GM21786 (cell line): ENCODE measurements at regions not wholly inside any gene's neighbourhood (a gene's known extent, or its start where the extent isn't known, plus 50 kb on each side); places are given as distances from the start of the nearest gene placed in this dataset.

Experiments
- ATAC-seq: cut with Tn5 transposase; IDR thresholded peaks from one replicate; pipeline ENCODE4 v1.9.1; 2021; ENCODE audit not compliant: unreplicated experiment

GRCh38 chr10:78263521-78263988, 229.9 kb downstream of the RPS24 start:
- no peak for ATAC-seq

DNA sequence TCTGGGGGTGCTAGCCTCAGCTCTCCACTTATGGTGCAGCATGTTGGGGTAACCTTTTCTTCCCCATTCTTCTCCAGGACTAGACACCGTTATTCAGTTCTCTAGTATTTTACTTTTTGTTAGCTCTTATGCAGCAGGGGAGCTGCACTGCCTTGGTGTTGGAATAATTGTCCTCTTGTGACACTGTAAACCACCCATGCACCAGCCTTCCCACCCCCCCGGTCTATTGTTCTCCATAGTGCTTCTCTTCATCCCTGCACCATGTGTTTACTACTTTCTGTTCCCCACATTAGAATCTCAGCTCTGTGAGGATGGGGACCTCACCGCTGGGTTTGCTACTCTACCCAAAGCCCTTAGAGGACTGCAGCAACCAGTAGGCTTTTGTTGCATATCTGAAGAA, 230.7 kb downstream of the RPS24 start:
- no peak for ATAC-seq

GRCh38 chr10:78266741-78267469, 233.2 kb downstream of the RPS24 start:
- no peak for ATAC-seq

GRCh38 chr10:78267598-78267997, 233.9 kb downstream of the RPS24 start:
- no peak for ATAC-seq

- ATAC-seq, result no peak
These were observed 235.4 kb downstream of the RPS24 start for GRCh38 chr10:78269060-78269459.

DNA sequence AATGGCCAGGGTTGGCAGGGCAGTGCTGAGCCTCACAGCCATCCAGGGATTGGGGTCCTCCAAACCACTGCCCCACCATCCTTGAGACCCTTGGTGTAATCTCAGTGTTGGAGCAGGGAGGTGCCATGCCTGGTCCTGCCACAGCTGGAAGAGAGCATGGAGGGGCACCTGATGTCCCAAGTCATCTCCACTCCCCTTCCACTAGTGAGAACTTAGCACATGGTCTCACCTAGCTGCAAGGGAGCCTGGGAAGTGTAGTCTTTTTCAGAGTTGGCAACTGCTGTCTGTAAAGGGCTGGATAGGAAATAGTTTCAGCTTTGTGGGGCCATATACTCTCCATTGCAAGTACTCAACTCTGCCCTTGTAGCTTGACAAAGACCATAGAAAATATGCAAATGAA, 238.7 kb downstream of the RPS24 start:
- no peak for ATAC-seq

GRCh38 chr10:78274491-78274890, 240.8 kb downstream of the RPS24 start:
- no peak for ATAC-seq

- no peak for ATAC-seq
These were observed 242.5 kb downstream of the RPS24 start for GRCh38 chr10:78276139-78276538.

- ATAC-seq, result no peak
These were observed 243.8 kb downstream of the RPS24 start for GRCh38 chr10:78277314-78278057.

DNA sequence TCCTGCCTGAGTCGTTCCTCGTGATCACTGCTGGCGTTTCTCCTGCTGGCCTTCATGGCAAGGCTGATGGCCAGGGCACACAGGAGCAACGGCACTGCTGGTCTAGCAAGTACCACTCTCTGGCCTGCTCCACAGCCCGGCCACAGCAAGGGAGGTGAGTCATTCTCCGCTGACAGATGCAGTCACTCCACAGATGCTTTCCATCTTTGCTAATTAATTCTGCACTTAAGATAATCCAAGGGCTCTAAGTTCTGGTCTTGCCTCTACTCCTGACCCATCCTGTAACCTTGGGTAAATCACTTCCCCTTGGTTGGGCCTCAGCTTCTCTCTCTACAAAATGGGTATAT, 244.4 kb downstream of the RPS24 start:
- no peak for ATAC-seq

DNA sequence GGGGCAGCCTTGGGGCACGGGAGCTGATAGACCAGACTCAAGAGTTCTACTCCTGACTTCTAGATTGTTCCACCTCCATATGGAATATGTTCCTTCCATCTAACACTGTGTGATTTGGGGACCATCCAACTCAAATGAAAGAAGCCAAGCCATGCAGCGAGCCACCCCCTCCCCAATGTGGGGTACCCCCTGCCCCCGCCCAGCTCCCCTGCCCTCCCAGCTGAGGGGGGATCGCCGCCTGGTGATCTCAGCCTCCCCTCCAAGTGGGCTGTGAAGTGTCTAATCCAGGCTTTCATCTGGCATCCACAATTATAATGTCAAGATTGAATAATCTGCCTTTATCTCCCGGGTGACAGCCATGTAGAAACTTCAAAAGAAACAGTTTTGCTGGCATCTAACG, 246.1 kb downstream of the RPS24 start:
- no peak for ATAC-seq

DNA sequence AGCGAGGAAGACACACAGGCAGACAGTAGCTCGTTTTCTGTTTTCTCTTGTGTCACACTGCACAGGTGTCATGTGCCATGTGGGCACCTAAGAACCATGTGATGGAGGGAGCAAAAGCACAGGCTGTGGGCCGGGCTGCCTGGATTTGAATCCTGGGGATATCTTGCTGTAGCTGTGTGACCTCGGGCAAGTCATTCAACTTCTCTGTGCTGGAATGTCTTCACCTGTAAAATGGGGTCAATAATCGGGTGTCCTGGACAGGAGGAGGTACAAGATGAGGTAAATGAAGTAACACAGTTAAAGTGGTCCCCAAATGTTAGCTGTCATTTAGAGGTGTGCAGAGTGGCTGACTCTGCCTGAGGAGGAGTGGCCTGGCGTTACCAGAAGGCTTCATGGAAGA, 246.9 kb downstream of the RPS24 start:
- no peak for ATAC-seq

DNA sequence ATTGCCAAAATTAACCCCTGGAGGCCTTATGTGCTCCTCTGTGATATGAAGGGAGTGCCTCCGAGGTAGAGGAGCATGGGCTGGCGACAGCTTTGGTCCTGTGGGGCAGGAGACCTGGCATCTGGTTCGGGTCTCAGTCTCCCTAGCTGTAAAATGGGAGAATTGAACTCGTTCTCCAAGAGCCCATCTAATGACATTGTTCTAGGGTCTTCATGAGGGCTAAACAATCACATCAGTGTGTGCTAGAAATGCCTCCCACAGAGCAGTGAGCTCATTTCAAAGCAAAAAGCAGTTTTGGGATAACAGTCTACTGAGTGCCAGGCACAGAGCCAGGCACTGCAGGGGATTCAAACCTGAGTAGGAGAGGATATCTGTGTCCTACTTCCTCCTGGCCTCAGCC, 248.0 kb downstream of the RPS24 start:
- no peak for ATAC-seq

GRCh38 chr10:78283069-78283682, 249.5 kb downstream of the RPS24 start:
- ATAC-seq, result no peak

DNA sequence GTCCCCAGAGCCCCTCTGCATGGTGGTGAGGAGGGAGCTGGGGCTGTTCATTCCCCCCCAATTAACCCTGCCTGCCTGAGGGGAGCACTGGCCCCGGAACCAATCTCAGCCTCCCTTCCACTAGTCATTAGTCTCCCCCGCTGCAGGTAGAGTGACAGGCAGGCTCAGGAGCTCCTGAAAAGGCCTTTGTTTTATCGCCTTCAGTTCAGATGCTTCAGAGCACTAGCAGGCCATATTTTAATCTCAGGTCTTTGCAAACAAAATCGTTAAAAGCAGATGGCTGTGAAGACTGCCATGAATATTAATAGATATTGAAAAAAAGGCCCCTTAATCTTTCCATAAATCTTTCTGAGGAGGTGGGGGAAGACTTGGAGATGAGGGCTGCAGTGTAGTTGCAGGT, 250.7 kb downstream of the RPS24 start:
- no peak for ATAC-seq

- no peak for ATAC-seq
These were observed 251.6 kb downstream of the RPS24 start for GRCh38 chr10:78285226-78285625.

GRCh38 chr10:78286186-78286585, 252.5 kb downstream of the RPS24 start:
- no peak for ATAC-seq

DNA sequence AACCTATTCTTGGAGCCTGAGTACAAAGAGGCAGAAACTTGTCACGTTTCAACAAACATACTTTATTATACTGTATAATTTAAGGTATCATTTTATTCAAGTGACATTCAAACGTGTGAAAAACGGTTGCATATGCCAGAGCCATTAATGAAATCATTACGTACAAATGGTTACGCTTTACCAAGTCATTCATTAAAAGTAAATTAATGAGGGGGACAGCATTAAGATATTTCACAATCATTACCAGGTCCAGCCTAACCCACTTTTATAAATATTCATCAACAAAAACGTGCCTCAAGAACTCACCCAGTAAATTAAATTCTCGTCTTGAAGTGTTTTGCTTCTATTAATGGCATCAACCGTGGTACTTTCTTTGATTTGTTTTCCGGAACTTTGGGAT, 253.0 kb downstream of the RPS24 start:
- no peak for ATAC-seq

DNA sequence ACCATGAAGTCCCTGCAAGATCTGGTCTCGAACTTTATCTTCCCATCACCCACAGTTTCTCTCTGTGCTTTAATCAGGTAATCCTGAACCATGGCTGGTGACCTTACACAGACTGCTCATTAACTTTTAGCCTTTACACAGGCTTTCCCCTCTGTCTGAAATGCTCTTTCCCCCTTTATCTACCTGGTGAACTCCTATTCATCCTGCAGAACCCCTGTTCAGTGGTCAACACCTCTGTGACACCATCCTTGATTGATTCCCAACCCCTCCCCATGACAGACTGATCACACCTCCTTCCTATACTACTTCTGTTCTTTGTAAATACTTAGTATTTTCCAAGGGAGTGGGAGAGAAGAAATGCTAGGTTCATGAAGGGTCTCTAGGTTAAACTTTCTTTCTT, 254.0 kb downstream of the RPS24 start:
- ATAC-seq, result no peak

GRCh38 chr10:78288663-78289062, 255.0 kb downstream of the RPS24 start:
- ATAC-seq, result no peak

DNA sequence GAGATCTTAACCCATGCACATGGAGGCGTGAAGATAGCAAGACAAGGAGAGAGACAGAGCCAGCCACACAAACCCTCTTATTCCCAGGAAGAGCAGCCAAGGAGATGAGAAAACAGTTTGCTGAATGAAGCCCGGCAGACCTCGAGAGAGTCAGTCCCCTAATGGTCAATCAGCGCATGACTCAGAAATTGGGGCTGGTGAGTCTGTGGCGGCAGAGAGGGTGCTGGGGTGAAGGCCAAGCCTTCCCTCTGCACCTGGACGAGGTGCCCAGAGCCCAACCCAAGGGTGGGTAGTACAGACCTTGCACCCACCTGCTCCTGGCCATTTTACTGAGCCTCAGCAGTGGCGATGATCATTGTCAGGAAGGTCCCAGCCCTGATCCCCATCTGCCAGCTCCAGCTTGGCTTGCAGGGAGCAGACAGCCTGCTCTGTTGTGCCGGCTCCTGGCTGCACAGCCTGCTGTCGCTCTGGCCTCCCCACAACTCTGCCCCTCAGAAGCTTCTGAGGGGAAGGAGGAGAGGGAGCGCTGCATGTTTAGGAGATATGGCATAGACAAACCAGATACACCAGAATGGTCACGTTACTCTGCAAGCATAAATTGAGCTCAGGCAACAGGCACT, 256.6 kb downstream of the RPS24 start:
- no peak for ATAC-seq

GRCh38 chr10:78291722-78292121, 258.1 kb downstream of the RPS24 start:
- ATAC-seq, result no peak
